ENCODE measurements at regions not wholly inside any gene's neighbourhood (a gene's known extent, or its start where the extent isn't known, plus 50 kb on each side); places are given as distances from the start of the nearest gene placed in this dataset.
"Not testable (repeated sequence)": the region's sequence is repeated elsewhere in the genome, so short reads cannot be mapped to it uniquely, and the experiment has no call there.

DNA sequence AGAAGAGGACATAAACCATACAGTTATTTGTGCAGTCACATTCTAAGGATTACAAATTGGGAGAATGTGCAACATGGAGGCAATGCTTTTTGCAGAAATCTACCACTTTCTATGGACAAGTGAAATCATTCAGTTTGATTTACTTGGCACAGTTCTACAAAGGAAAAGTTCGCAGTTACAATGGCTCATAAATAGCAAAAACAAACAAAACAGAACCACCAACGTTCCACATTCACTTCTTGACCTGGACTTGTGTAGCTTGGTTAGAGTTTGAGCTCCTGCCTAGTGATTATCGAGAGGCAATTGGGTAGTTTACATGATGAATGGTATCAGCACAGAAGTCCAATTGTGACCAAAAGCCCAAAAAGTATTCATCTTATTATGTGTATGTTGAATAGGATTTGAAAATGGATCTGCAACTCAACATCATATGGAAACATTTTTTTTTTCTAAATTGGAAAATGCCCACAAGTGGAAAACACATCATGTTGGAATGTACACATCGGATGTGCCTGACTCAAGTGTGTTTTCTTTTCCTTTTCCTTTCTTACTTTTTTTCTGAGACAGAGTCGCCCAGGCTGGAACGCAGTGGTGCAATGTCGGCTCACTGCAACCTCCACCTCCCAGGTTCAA, 123.8 kb downstream of the LUZP4 start:
- peaks cover 0 to 1% (median 0%) of the 10 kb centered on the region in 7 donors for H3K4me1 Mint-ChIP-seq
- H3K9me3 ChIP-seq (ENCODE audit: control insufficient read depth in 2 of 3, low read length in 3 of 3): no peaks in the 10 kb centered on the region
- peaks cover 0 to 10% (median 0%) of the 10 kb centered on the region in 5 donors for H3K27me3 Mint-ChIP-seq
- H3K4me3 ChIP-seq (ENCODE audit: low read length): no peak overlapping the region
- no peaks in the 10 kb centered on the region for H3K36me3 Mint-ChIP-seq
- POLR2A ChIA-PET: no interaction called here
- no peak overlapping the region for H3K27ac ChIP-seq (ENCODE audit: low read depth, low read length)
- no peaks in the 10 kb centered on the region for H3K36me3 ChIP-seq (ENCODE audit: control insufficient read depth in 2 of 3, insufficient read depth in 3 of 3, low read length in 3 of 3)
- peaks cover 0 to under 1% (median 0%) of the 10 kb centered on the region in 11 donors for H3K9me3 Mint-ChIP-seq
- no peak for ATAC-seq
- DNase-seq: no peak
- H3K27ac Mint-ChIP-seq: no peak overlapping the region
- intact Hi-C loops (cut with micrococcal nuclease): no loop called here
- H3K4me3 Mint-ChIP-seq: no peak overlapping the region
- H3K4me1 ChIP-seq (ENCODE audit: control insufficient read depth in 2 of 2, insufficient read depth in 2 of 2, low read length in 2 of 2): no peaks in the 10 kb centered on the region
- CTCF ChIA-PET: no interaction called here
- H3K27me3 ChIP-seq (ENCODE audit: control insufficient read depth in 2 of 2, insufficient read depth in 2 of 2, low read length in 2 of 2): no peaks in the 10 kb centered on the region

- DNase-seq (no peak), ATAC-seq (no peak)
- H3K4me1 ChIP-seq (ENCODE audit: control insufficient read depth in 2 of 2, insufficient read depth in 2 of 2, low read length in 2 of 2): no peaks in the 10 kb centered on the region
- no peak overlapping the region for H3K27ac Mint-ChIP-seq
- H3K9me3 Mint-ChIP-seq: peaks cover 0 to 2% (median 0%) of the 10 kb centered on the region in 11 donors
- H3K4me3 ChIP-seq (ENCODE audit: low read length): no peak overlapping the region
- no peaks in the 10 kb centered on the region for H3K36me3 ChIP-seq (ENCODE audit: control insufficient read depth in 2 of 3, insufficient read depth in 3 of 3, low read length in 3 of 3)
- H3K36me3 Mint-ChIP-seq: no peaks in the 10 kb centered on the region
- peaks cover 0 to 10% (median 0%) of the 10 kb centered on the region in 5 donors for H3K27me3 Mint-ChIP-seq
- H3K9me3 ChIP-seq (ENCODE audit: control insufficient read depth in 2 of 3, low read length in 3 of 3): no peaks in the 10 kb centered on the region
- ChIA-PET POLR2A (no interaction called here), CTCF (no interaction called here)
- H3K27ac ChIP-seq (ENCODE audit: low read depth, low read length): no peak overlapping the region
- peaks cover 0 to 1% (median 0%) of the 10 kb centered on the region in 7 donors for H3K4me1 Mint-ChIP-seq
- intact Hi-C loops (cut with micrococcal nuclease): no loop called here
- H3K4me3 Mint-ChIP-seq: no peak overlapping the region
- no peaks in the 10 kb centered on the region for H3K27me3 ChIP-seq (ENCODE audit: control insufficient read depth in 2 of 2, insufficient read depth in 2 of 2, low read length in 2 of 2)
Observed at GRCh38 chrX:115419069-115419468, 129.6 kb downstream of the LUZP4 start.

DNA sequence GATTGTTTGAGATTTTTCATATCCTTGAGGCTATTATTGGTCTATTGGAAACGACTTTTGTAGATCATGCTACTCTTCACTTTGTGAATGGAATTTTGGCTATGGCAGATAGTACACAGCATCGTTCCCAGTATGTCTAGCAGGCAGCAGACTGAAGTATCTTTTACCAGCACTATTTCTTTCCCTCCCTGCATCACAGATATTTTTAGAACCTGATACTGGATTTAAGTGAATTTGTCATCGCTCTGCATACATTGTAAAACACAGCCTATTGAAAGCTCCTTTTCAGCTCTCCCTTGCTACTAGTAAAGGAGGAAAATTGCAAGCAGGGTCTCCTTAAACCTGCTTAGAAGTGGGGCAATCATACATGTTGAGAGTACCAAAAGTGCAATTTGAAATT, 133.6 kb downstream of the LUZP4 start:
- intact Hi-C loops (cut with micrococcal nuclease): no loop called here
- H3K4me1 ChIP-seq (ENCODE audit: control insufficient read depth in 2 of 2, insufficient read depth in 2 of 2, low read length in 2 of 2): no peaks in the 10 kb centered on the region
- no peak for DNase-seq

DNA sequence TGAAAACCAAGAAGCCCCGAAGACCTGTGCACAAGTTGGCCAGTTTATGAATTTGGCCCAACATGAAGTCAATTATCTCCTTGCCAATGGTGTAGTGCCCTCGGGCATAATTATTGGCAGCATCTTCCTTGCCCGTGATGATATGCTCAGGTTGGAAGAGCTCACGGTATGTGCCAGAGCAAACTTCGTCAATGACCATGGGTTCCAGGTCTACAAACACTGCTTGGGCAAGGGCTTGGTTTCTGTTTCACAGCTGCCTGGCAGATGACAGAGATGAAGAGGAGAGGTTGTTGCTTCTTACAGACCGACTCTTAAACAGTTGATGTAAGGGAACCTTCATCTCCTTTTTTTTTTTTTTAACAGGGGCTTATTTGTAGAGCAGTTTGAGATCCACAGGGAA, 135.6 kb upstream of the PLS3 start:
- H3K27ac ChIP-seq (ENCODE audit: low read depth, low read length): no peak overlapping the region
- H3K9me3 ChIP-seq (ENCODE audit: control insufficient read depth in 2 of 3, low read length in 3 of 3): no peaks in the 10 kb centered on the region
- ATAC-seq (no peak), DNase-seq (no peak)
- H3K4me3 Mint-ChIP-seq: no peak overlapping the region
- ChIA-PET CTCF (no interaction called here), POLR2A (no interaction called here)
- no peak overlapping the region for H3K4me3 ChIP-seq (ENCODE audit: low read length)
- no peak overlapping the region for H3K27ac Mint-ChIP-seq
- H3K27me3 ChIP-seq (ENCODE audit: control insufficient read depth in 2 of 2, insufficient read depth in 2 of 2, low read length in 2 of 2): no peaks in the 10 kb centered on the region
- intact Hi-C loops (cut with micrococcal nuclease): no loop called here
- peaks cover 0 to 7% (median 0%) of the 10 kb centered on the region in 11 donors for H3K9me3 Mint-ChIP-seq
- no peaks in the 10 kb centered on the region for H3K4me1 ChIP-seq (ENCODE audit: control insufficient read depth in 2 of 2, insufficient read depth in 2 of 2, low read length in 2 of 2)
- H3K36me3 ChIP-seq (ENCODE audit: control insufficient read depth in 2 of 3, insufficient read depth in 3 of 3, low read length in 3 of 3): no peaks in the 10 kb centered on the region
- no peaks in the 10 kb centered on the region for H3K36me3 Mint-ChIP-seq
- H3K27me3 Mint-ChIP-seq: peaks cover 0 to 4% (median 0%) of the 10 kb centered on the region in 5 donors
- H3K4me1 Mint-ChIP-seq: no peaks in the 10 kb centered on the region

More for the DNA sequence above, 133.6 kb downstream of the LUZP4 start:
- POLR2A ChIA-PET: no interaction called here
- Histone ChIP-seq H3K9me3 (ENCODE audit: control insufficient read depth in 2 of 3, low read length in 3 of 3) (no peaks in the 10 kb centered on the region), H3K27me3 (ENCODE audit: control insufficient read depth in 2 of 2, insufficient read depth in 2 of 2, low read length in 2 of 2) (no peaks in the 10 kb centered on the region), H3K27ac (ENCODE audit: low read depth, low read length) (no peak overlapping the region), H3K36me3 (ENCODE audit: control insufficient read depth in 2 of 3, insufficient read depth in 3 of 3, low read length in 3 of 3) (no peaks in the 10 kb centered on the region), H3K4me3 (ENCODE audit: low read length) (no peak overlapping the region)
- Mint-ChIP-seq H3K9me3 (peaks cover 0 to 7% (median 1%) of the 10 kb centered on the region in 11 donors), H3K4me3 (no peak overlapping the region), H3K27me3 (peaks cover 0 to 4% (median 0%) of the 10 kb centered on the region in 5 donors), H3K36me3 (no peaks in the 10 kb centered on the region), H3K4me1 (no peaks in the 10 kb centered on the region), H3K27ac (no peak overlapping the region)
- CTCF ChIA-PET: no interaction called here
- no peak for ATAC-seq

DNA sequence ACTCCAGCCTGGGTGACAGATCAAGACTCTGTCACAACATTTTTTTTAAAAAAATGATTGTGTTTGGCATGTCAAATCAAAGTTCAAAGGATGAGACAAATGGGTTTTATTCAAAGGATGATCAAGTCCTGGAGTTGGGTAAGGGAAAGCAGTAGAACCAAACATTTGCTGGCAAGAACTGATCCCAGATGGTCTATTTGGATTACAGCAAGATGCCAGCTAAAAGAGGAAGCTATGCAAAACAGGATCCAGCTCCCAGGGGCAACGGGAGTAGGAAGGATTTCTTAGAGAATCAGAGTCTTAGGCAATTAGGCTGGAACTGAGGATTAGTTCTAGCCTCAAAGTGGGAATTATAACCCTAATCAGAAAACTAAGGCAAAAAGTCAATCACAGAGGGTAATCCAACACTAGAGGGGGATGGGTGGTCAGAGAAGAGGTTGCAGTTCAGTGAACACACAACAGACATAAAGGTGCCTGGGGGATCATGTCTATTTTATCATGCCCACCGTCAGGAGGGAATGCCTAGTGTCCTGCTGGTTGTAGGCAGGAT, 133.0 kb upstream of the PLS3 start:
- Mint-ChIP-seq H3K4me3 (no peak overlapping the region), H3K27me3 (peaks cover 0 to 4% (median 0%) of the 10 kb centered on the region in 5 donors), H3K36me3 (no peaks in the 10 kb centered on the region), H3K27ac (no peak overlapping the region), H3K4me1 (no peaks in the 10 kb centered on the region), H3K9me3 (peaks cover 0 to 7% (median 0%) of the 10 kb centered on the region in 11 donors)
- Histone ChIP-seq H3K4me1 (ENCODE audit: control insufficient read depth in 2 of 2, insufficient read depth in 2 of 2, low read length in 2 of 2) (no peaks in the 10 kb centered on the region), H3K27ac (ENCODE audit: low read depth, low read length) (no peak overlapping the region), H3K4me3 (ENCODE audit: low read length) (no peak overlapping the region), H3K27me3 (ENCODE audit: control insufficient read depth in 2 of 2, insufficient read depth in 2 of 2, low read length in 2 of 2) (no peaks in the 10 kb centered on the region), H3K36me3 (ENCODE audit: control insufficient read depth in 2 of 3, insufficient read depth in 3 of 3, low read length in 3 of 3) (no peaks in the 10 kb centered on the region), H3K9me3 (ENCODE audit: control insufficient read depth in 2 of 3, low read length in 3 of 3) (no peaks in the 10 kb centered on the region)
- DNase-seq (no peak), ATAC-seq (no peak)
- intact Hi-C loops (cut with micrococcal nuclease): no loop called here
- ChIA-PET CTCF (no interaction called here), POLR2A (no interaction called here)

DNA sequence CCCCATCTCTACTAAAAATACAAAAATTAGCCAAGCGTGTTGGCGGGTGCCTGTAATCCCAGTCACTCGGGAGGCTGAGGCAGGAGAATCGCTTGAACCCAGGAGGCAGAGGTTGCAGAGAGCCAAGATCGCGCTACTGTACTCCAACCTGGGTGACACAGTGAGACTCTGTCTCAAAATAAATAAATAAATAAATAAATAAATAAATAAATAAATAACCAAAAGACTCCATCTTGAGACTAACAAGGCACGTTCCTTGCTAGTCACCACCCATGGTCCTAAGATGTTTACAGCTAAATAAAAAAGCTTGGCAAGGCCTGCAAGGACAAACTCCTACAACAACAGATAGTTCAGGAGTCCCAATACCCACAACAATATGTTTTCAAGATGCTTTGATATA, 126.1 kb upstream of the PLS3 start:
- H3K27me3 ChIP-seq (ENCODE audit: control insufficient read depth in 2 of 2, insufficient read depth in 2 of 2, low read length in 2 of 2); ATAC-seq; H3K36me3 Mint-ChIP-seq; H3K4me3 ChIP-seq (ENCODE audit: low read length); H3K9me3 Mint-ChIP-seq; H3K4me3 Mint-ChIP-seq; H3K27ac Mint-ChIP-seq; H3K4me1 Mint-ChIP-seq; DNase-seq; POLR2A ChIA-PET; H3K9me3 ChIP-seq (ENCODE audit: control insufficient read depth in 2 of 3, low read length in 3 of 3); H3K27me3 Mint-ChIP-seq; H3K36me3 ChIP-seq (ENCODE audit: control insufficient read depth in 2 of 3, insufficient read depth in 3 of 3, low read length in 3 of 3); H3K27ac ChIP-seq (ENCODE audit: low read depth, low read length); H3K4me1 ChIP-seq (ENCODE audit: control insufficient read depth in 2 of 2, insufficient read depth in 2 of 2, low read length in 2 of 2); CTCF ChIA-PET; intact Hi-C loops (cut with micrococcal nuclease): not testable (repeated sequence)

DNA sequence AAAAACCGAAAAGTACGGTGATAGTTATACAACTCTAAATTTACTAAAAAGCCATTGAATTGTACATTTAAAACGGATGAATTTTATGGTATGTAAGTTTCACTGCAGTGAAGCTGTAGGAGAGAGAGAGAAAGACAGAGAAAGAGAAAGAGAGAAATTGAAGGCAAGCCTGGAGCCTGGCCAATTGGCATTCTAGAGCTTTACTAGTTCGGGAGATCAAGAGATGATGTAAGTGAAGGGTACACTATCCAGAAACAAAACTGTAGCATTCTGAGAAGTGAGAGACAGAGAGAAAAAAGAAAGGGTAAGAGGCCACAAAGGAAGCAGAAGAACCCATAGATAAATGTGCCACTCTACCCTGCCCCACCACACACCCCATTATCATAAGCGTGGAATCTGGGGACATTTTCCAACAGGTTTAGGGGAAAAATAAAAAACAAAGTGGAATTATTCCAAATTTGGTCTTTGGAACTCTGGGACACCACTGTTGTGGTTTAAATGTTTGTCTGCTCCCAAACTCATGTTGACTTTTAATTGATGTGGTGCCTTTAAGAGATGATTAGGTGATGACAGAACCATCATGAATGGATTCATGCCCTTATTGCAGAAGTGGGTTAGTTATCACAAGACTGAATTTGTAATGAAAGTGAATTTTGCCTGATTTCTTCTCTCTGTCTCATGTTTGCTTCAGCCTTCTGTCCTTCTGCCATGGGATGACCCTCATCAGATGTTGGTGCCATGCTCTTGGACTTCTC, 123.0 kb upstream of the PLS3 start:
- H3K4me3 Mint-ChIP-seq: no peak overlapping the region
- intact Hi-C loops (cut with micrococcal nuclease): no loop called here
- Histone ChIP-seq H3K27ac (ENCODE audit: low read depth, low read length) (no peak overlapping the region), H3K4me1 (ENCODE audit: control insufficient read depth in 2 of 2, insufficient read depth in 2 of 2, low read length in 2 of 2) (no peaks in the 10 kb centered on the region), H3K9me3 (ENCODE audit: control insufficient read depth in 2 of 3, low read length in 3 of 3) (no peaks in the 10 kb centered on the region), H3K27me3 (ENCODE audit: control insufficient read depth in 2 of 2, insufficient read depth in 2 of 2, low read length in 2 of 2) (no peaks in the 10 kb centered on the region), H3K4me3 (ENCODE audit: low read length) (no peak overlapping the region), H3K36me3 (ENCODE audit: control insufficient read depth in 2 of 3, insufficient read depth in 3 of 3, low read length in 3 of 3) (no peaks in the 10 kb centered on the region)
- peaks cover 0 to 6% (median 0%) of the 10 kb centered on the region in 11 donors for H3K9me3 Mint-ChIP-seq
- no peak for DNase-seq
- POLR2A ChIA-PET: no interaction called here
- CTCF ChIA-PET: no interaction called here
- no peak for ATAC-seq
- H3K27me3 Mint-ChIP-seq: no peaks in the 10 kb centered on the region
- H3K4me1 Mint-ChIP-seq: no peaks in the 10 kb centered on the region
- no peak overlapping the region for H3K27ac Mint-ChIP-seq
- no peaks in the 10 kb centered on the region for H3K36me3 Mint-ChIP-seq
